Gastrocnemius medialis (tissue), 4 donors: ENCODE measurements at regions not wholly inside any gene's neighbourhood (a gene's known extent, or its start where the extent isn't known, plus 50 kb on each side); places are given as distances from the start of the nearest gene placed in this dataset.

Experiments used
- ATAC-seq, 2 donors: fragments of 150-250 bp; one replicate each; pipeline ENCODE4 v1.9.1; 2016
- DNase-seq, 2 donors: peaks; one replicate each; pipeline ENCODE4 v3.0.0-alpha.2; 2019
- H3K27ac ChIP-seq, 4 donors: fragments of 200-600 bp; sonication (generic); 1 replicate in 1 of 4; 2 replicates in 3 of 4; pipeline ENCODE4 v1.5.1; 2016 to 2018; ENCODE audit warnings: mild to moderate bottlenecking in 2 of 4, moderate library complexity in 1 of 4
- H3K27me3 ChIP-seq, 3 donors: fragments of 200-600 bp; sonication (generic) in 2 of 3; 1 replicate in 1 of 3; 2 replicates in 2 of 3; pipeline versions ENCODE4 v1.5.1 to v1.6.0; 2016 to 2019; ENCODE audit warnings: mild to moderate bottlenecking in 1 of 3, moderate library complexity in 1 of 3
- H3K36me3 ChIP-seq, 2 donors: fragments of 200-600 bp; sonication (generic) in 1 of 2; one replicate each; pipeline ENCODE4 v1.5.1; 2017 to 2018
- H3K4me1 ChIP-seq, 2 donors: fragments of 200-600 bp; sonication (generic) in 1 of 2; one replicate each; pipeline ENCODE4 v1.5.1; 2016 to 2017; ENCODE audit warnings: mild to moderate bottlenecking in 2 of 2
- H3K4me3 ChIP-seq, 4 donors: fragments of 200-600 bp; sonication (generic) in 3 of 4; 1 replicate in 1 of 4; 2 replicates in 3 of 4; pipeline ENCODE4 v1.5.1; 2016 to 2019; ENCODE audit warnings: mild to moderate bottlenecking in 2 of 4
- H3K9me3 ChIP-seq, 3 donors: fragments of 200-600 bp; sonication (generic) in 2 of 3; 1 replicate in 1 of 3; 2 replicates in 2 of 3; pipeline ENCODE4 v1.5.1; 2016 to 2019
- POLR2A ChIP-seq, 2 donors: fragments of 450-650 bp; IDR thresholded peaks; one replicate each; pipeline ENCODE4 v1.6.1; 2017; ENCODE audit warnings: antibody characterized with exemption in 2 of 2, mild to moderate bottlenecking in 2 of 2, moderate library complexity in 2 of 2
- in situ Hi-C, 4 donors: fragments of 200-750 bp; cut with MboI; loops; one replicate each; pipeline versions ENCODE4 v1.15.0 to v1.8.0; 2017; ENCODE audit warnings: low sequenced_read_pairs in 4 of 4
- intact Hi-C: fragments of 100-400 bp; cut with DNase I; formaldehyde crosslinking; loops from one replicate; pipeline ENCODE4 v1.15.1; 2023; ENCODE audit warnings: low total_unique reads
- TF ChIP-seq, protein P1 (sequence below), 5 experiments: fragments of 450-650 bp in 3 of 5; fragments of 200-600 bp in 2 of 5; sonication (generic) in 2 of 5; IDR thresholded peaks in 4 of 5; conservative IDR thresholded peaks in 1 of 5; 1 replicate in 4 of 5; 2 replicates in 1 of 5; pipeline ENCODE4 v1.5.1; 2016 to 2019; ENCODE audit warnings: antibody characterized with exemption in 5 of 5, mild to moderate bottlenecking in 3 of 5, moderate library complexity in 3 of 5

DNA sequence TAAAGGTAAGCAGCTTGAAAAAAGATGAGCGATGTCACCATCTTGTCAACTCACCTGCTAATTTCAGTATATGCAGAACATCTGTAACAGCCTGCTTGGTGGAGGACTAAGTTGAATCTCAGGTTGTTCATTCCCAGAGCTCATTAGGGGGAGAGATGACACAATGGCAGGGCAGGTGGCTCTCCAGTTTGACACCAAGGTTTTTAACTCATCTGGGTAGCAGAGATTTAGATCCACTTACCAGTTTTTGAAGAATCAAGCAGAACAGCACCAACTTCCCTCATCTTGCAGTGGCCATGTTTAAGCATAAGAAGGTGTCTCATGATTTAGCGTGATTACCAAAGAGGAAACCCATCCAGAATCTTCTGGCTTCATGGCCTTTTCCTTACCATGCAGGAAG lies 168.3 kb downstream of the TSHZ3 start:
- intact Hi-C loops = no loop called here
- no peaks in the 10 kb centered on the region for H3K9me3 ChIP-seq
- DNase-seq = no peak
- ATAC-seq = no peak
- H3K36me3 ChIP-seq = no peaks in the 10 kb centered on the region
- in situ Hi-C loops = no loop called here
- no peak for TF ChIP-seq POLR2A (IDR thresholded peaks at IDR 0.05)
- TF ChIP-seq, protein P1, sequence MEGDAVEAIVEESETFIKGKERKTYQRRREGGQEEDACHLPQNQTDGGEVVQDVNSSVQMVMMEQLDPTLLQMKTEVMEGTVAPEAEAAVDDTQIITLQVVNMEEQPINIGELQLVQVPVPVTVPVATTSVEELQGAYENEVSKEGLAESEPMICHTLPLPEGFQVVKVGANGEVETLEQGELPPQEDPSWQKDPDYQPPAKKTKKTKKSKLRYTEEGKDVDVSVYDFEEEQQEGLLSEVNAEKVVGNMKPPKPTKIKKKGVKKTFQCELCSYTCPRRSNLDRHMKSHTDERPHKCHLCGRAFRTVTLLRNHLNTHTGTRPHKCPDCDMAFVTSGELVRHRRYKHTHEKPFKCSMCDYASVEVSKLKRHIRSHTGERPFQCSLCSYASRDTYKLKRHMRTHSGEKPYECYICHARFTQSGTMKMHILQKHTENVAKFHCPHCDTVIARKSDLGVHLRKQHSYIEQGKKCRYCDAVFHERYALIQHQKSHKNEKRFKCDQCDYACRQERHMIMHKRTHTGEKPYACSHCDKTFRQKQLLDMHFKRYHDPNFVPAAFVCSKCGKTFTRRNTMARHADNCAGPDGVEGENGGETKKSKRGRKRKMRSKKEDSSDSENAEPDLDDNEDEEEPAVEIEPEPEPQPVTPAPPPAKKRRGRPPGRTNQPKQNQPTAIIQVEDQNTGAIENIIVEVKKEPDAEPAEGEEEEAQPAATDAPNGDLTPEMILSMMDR (IDR thresholded peaks at IDR 0.05 in 4 of 5, conservative IDR thresholded peaks at IDR 0.05 in 1 of 5) = no peak
- no peak overlapping the region for H3K27ac ChIP-seq
- no peaks in the 10 kb centered on the region for H3K27me3 ChIP-seq
- H3K4me1 ChIP-seq = no peaks in the 10 kb centered on the region
- H3K4me3 ChIP-seq = no peak overlapping the region

DNA sequence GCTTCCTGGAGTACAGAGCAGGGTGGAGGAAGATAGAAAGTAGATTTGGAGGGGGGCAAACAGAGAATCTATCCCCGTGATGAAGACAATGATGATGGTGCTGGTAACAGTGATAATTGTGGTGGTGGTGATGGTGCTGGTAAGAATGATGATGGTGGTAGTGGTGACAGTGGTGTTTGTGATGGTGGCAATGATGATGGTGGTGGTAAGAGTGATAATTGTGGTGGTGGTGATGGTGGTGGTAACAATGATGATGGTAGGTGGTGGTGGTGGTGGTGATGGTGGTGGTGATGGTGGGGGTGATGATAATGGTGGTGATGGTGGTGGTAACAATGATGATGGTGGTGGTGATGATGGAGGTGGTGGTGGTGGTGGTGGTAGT lies 169.8 kb downstream of the TSHZ3 start:
- in situ Hi-C loops (no loop called here), intact Hi-C loops (no loop called here)
- Histone ChIP-seq H3K4me1 (no peaks in the 10 kb centered on the region), H3K9me3 (no peaks in the 10 kb centered on the region), H3K27me3 (no peaks in the 10 kb centered on the region), H3K36me3 (no peaks in the 10 kb centered on the region), H3K27ac (no peak overlapping the region), H3K4me3 (no peak overlapping the region)
- DNase-seq (no peak), ATAC-seq (no peak)
- TF ChIP-seq, protein P1 (IDR thresholded peaks at IDR 0.05 in 4 of 5, conservative IDR thresholded peaks at IDR 0.05 in 1 of 5) = no peak
- TF ChIP-seq POLR2A (IDR thresholded peaks at IDR 0.05) = no peak

DNA sequence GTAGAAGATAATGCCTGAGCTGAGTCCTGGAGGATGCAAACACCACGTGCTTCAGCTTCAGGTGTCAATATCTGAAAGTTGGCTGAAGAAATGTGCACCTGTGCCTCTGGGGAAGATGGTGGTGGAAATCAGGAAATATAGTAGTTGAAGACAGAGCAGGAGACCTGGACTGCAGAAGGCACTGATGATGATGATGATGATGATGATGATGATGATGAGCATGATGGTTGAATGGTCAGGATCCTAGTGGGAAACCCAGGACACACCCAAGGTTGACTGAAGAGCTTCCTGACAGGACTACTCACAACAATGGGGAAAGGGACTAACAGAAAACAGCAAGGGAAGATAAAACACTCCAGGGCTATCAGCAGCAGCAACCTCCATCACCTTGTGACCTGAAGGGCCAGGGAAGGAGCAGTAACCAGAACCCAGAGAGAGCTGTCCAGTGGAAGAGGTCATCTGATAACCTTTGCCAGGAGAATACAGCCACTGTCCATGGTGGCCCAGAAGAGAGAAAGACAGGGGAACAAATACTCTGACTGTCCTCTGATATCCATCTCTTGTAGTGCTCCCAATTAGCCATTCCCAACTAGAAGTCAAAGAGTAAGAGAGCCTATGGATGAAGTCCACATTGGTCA lies 170.3 kb downstream of the TSHZ3 start:
- in situ Hi-C loops (no loop called here), intact Hi-C loops (no loop called here)
- TF ChIP-seq POLR2A (IDR thresholded peaks at IDR 0.05) = no peak
- TF ChIP-seq, protein P1 (IDR thresholded peaks at IDR 0.05 in 4 of 5, conservative IDR thresholded peaks at IDR 0.05 in 1 of 5) = no peak
- ATAC-seq (no peak), DNase-seq (no peak)
- Histone ChIP-seq H3K27ac (no peak overlapping the region), H3K4me1 (no peaks in the 10 kb centered on the region), H3K36me3 (no peaks in the 10 kb centered on the region), H3K9me3 (no peaks in the 10 kb centered on the region), H3K4me3 (no peak overlapping the region), H3K27me3 (no peaks in the 10 kb centered on the region)

DNA sequence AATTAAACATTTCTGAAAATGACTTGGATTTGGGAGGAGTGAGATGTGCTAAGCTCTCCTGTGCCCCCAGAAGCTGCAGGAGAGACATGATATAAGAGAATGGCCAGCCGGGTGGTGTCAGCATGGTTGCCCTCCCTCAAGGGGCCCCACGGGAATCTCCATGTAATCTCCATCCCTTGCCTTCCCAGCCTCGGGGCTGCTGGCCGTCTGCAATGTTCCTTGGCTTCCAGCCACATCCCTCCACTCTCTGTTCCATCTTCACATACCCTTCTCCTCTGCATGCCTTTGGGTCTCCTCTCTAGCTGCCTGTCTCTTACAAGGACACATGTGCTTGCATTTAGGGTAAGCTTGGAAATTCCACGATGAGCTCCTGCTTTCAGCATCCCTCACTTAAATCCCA lies 172.0 kb downstream of the TSHZ3 start:
- TF ChIP-seq, protein P1 (IDR thresholded peaks at IDR 0.05 in 4 of 5, conservative IDR thresholded peaks at IDR 0.05 in 1 of 5) = no peak
- TF ChIP-seq POLR2A (IDR thresholded peaks at IDR 0.05) = no peak
- intact Hi-C loops (no loop called here), in situ Hi-C loops (no loop called here)
- Histone ChIP-seq H3K36me3 (no peaks in the 10 kb centered on the region), H3K9me3 (no peaks in the 10 kb centered on the region), H3K4me1 (no peaks in the 10 kb centered on the region), H3K4me3 (no peak overlapping the region), H3K27ac (no peak overlapping the region), H3K27me3 (no peaks in the 10 kb centered on the region)
- DNase-seq (no peak), ATAC-seq (no peak)
